GM12874 (cell line): ENCODE measurements at regions not wholly inside any gene's neighbourhood (a gene's known extent, or its start where the extent isn't known, plus 50 kb on each side); places are given as distances from the start of the nearest gene placed in this dataset.

Source experiments
- CTCF ChIP-seq: IDR thresholded peaks from 2 replicates; pipeline ENCODE4 v1.5.1; 2011; ENCODE audit warnings: low read depth, mild to moderate bottlenecking, control low read depth, low read length, moderate library complexity; ENCODE audit not compliant: insufficient read depth

- TF ChIP-seq CTCF = no peak
Measured at GRCh38 chr6:94269256-94269655, 849.9 kb upstream of the EPHA7 start.

- no peak for TF ChIP-seq CTCF
Measured at GRCh38 chr6:94260765-94261164, 841.4 kb upstream of the EPHA7 start.

- TF ChIP-seq CTCF = no peak
Measured at GRCh38 chr6:94254689-94255088, 835.3 kb upstream of the EPHA7 start.

- TF ChIP-seq CTCF = no peak
Measured at GRCh38 chr6:94251878-94252277, 832.5 kb upstream of the EPHA7 start.

GRCh38 chr6:94245395-94245794, 826.0 kb upstream of the EPHA7 start:
- TF ChIP-seq CTCF = no peak

- TF ChIP-seq CTCF = no peak
Measured at GRCh38 chr6:94238868-94239267, 819.5 kb upstream of the EPHA7 start.

- TF ChIP-seq CTCF = no peak
Measured at GRCh38 chr6:94227741-94228140, 808.4 kb upstream of the EPHA7 start.

- no peak for TF ChIP-seq CTCF
Measured at GRCh38 chr6:94217836-94218235, 798.5 kb upstream of the EPHA7 start.
